ENCODE measurements at regions not wholly inside any gene's neighbourhood (a gene's known extent, or its start where the extent isn't known, plus 50 kb on each side); places are given as distances from the start of the nearest gene placed in this dataset.

- H3K9me3 ChIP-seq (ENCODE audit: control insufficient read depth, insufficient read depth, low read depth, low read length): peaks cover 5% of the 10 kb centered on the region; the same call in 1 of the 2 replicates
- no peaks in the 10 kb centered on the region for H3K4me1 ChIP-seq (ENCODE audit: control insufficient read depth, insufficient read depth, low read length)
- H3K36me3 ChIP-seq (ENCODE audit: control insufficient read depth, insufficient read depth, low read length): no peaks in the 10 kb centered on the region
- H3K27ac ChIP-seq (ENCODE audit: low read depth, low read length): no peak overlapping the region
- H3K4me3 ChIP-seq (ENCODE audit: low read depth, low read length): no peak overlapping the region
- no peak overlapping the region for H3K9ac ChIP-seq (ENCODE audit: low read length)
- H3K27me3 ChIP-seq (ENCODE audit: control insufficient read depth, insufficient read depth, low read length): no peaks in the 10 kb centered on the region
Measured at GRCh38 chr5:67310740-67311139, 114.1 kb upstream of the CD180 start.

DNA sequence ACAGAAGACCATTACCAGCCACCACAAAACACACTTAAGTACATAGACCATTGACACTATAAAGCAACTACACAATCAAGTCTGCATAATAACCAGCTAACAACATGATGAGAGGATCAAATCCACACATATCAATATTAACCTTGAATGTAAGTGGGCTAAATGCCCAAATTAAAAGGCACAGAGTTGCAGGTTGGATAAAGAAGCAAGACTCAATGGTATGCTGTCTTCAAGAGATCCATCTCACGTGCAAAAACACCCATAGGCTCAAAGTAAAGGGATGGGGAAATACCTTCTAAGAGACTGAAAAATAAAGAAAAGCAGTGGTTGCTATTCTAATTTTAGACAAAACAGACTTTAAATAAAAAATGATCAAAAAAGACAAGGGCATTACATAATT, 113.6 kb upstream of the CD180 start:
- no peak overlapping the region for H3K9ac ChIP-seq (ENCODE audit: low read length)
- no peak overlapping the region for H3K27ac ChIP-seq (ENCODE audit: low read depth, low read length)
- H3K9me3 ChIP-seq (ENCODE audit: control insufficient read depth, insufficient read depth, low read depth, low read length): peaks cover 5% of the 10 kb centered on the region; the same call in 1 of the 2 replicates
- no peaks in the 10 kb centered on the region for H3K36me3 ChIP-seq (ENCODE audit: control insufficient read depth, insufficient read depth, low read length)
- H3K27me3 ChIP-seq (ENCODE audit: control insufficient read depth, insufficient read depth, low read length): no peaks in the 10 kb centered on the region
- no peaks in the 10 kb centered on the region for H3K4me1 ChIP-seq (ENCODE audit: control insufficient read depth, insufficient read depth, low read length)
- no peak overlapping the region for H3K4me3 ChIP-seq (ENCODE audit: low read depth, low read length)

DNA sequence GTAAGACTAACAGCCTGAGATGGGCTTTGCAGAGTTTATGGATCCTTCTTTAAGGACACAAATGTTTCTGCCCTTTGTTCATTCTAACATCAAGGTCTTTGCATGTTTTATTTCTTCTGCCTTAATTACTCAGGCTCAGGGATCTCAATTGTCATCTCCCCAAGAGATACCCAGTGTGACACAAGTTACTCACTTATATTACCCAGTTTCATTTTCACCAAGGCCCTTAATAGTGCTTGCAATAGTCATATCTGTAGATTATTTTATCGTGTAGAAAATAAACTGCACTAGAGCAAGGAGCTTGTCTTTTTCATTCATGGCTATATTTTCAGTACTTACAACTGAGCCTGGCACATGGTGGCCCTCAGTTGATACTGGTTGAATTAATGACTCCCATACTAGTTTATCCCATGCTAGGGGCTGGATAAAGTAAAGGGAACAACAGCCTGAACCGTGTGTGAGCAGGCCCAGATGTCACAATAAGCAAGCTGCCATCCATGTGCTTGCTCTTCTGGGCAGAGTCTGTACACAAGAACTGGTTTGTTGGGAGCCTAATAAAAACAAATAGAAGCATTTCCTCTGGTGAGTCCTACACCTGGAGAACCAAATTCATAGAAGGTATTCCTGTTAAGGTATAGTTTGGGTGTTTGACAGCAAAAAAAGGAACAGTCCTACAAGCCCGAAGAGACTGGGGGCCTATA, 112.5 kb upstream of the CD180 start:
- Histone ChIP-seq H3K9me3 (ENCODE audit: control insufficient read depth, insufficient read depth, low read depth, low read length) (peaks cover 2% of the 10 kb centered on the region; the same call in 1 of the 2 replicates), H3K9ac (ENCODE audit: low read length) (no peak overlapping the region), H3K4me1 (ENCODE audit: control insufficient read depth, insufficient read depth, low read length) (no peaks in the 10 kb centered on the region), H3K27ac (ENCODE audit: low read depth, low read length) (no peak overlapping the region), H3K27me3 (ENCODE audit: control insufficient read depth, insufficient read depth, low read length) (no peaks in the 10 kb centered on the region), H3K36me3 (ENCODE audit: control insufficient read depth, insufficient read depth, low read length) (no peaks in the 10 kb centered on the region), H3K4me3 (ENCODE audit: low read depth, low read length) (no peak overlapping the region)

- Histone ChIP-seq H3K9me3 (ENCODE audit: control insufficient read depth, insufficient read depth, low read depth, low read length) (no peaks in the 10 kb centered on the region), H3K4me3 (ENCODE audit: low read depth, low read length) (no peak overlapping the region), H3K27ac (ENCODE audit: low read depth, low read length) (no peak overlapping the region), H3K9ac (ENCODE audit: low read length) (no peak overlapping the region), H3K4me1 (ENCODE audit: control insufficient read depth, insufficient read depth, low read length) (no peaks in the 10 kb centered on the region), H3K27me3 (ENCODE audit: control insufficient read depth, insufficient read depth, low read length) (no peaks in the 10 kb centered on the region), H3K36me3 (ENCODE audit: control insufficient read depth, insufficient read depth, low read length) (no peaks in the 10 kb centered on the region)
Measured at GRCh38 chr5:67306965-67307607, 110.5 kb upstream of the CD180 start.

DNA sequence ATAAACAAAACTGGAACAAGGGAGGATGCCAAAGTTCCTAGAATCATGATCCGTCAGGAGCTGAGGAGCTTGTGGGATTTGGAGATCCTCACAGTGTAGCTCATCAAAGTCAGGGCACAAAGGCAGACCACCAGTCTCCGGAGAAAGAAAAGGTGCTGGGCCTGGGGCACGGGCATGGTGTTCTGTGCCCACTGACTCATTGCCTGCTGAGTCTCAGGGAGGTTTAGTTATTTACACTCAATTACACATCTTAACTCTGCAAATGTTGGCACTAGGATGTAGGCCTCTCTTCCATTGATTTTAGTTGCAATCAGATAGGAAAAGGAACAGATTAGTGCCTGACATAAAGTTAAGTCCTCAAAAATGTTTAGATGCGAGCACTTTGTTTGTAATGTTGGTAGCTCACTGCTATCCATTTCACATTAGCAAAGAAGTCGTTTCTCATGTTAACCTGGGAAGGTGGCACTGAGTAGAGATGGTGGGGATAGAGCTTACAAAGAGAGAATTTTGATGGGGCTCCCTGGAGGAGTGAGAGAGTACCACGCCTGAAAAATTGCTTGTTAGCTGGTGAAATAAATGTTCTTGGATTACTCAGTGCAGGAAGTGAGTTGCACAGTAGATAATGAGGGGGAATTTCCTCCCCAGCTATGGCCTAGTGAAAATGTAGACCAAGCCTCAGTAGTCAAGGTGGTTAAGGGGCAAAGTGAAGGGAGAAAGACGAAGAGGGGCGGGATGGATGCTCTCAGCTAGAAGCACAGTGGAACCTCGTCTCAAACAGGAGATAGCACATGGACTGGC, 109.5 kb upstream of the CD180 start:
- H3K36me3 ChIP-seq (ENCODE audit: control insufficient read depth, insufficient read depth, low read length): no peaks in the 10 kb centered on the region
- H3K9ac ChIP-seq (ENCODE audit: low read length): no peak overlapping the region
- no peaks in the 10 kb centered on the region for H3K4me1 ChIP-seq (ENCODE audit: control insufficient read depth, insufficient read depth, low read length)
- no peak overlapping the region for H3K4me3 ChIP-seq (ENCODE audit: low read depth, low read length)
- H3K27ac ChIP-seq (ENCODE audit: low read depth, low read length): no peak overlapping the region
- H3K27me3 ChIP-seq (ENCODE audit: control insufficient read depth, insufficient read depth, low read length): no peaks in the 10 kb centered on the region
- no peaks in the 10 kb centered on the region for H3K9me3 ChIP-seq (ENCODE audit: control insufficient read depth, insufficient read depth, low read depth, low read length)

GRCh38 chr5:67305401-67305800, 108.8 kb upstream of the CD180 start:
- Histone ChIP-seq H3K9ac (ENCODE audit: low read length) (no peak overlapping the region), H3K9me3 (ENCODE audit: control insufficient read depth, insufficient read depth, low read depth, low read length) (no peaks in the 10 kb centered on the region), H3K36me3 (ENCODE audit: control insufficient read depth, insufficient read depth, low read length) (no peaks in the 10 kb centered on the region), H3K4me3 (ENCODE audit: low read depth, low read length) (no peak overlapping the region), H3K4me1 (ENCODE audit: control insufficient read depth, insufficient read depth, low read length) (no peaks in the 10 kb centered on the region), H3K27me3 (ENCODE audit: control insufficient read depth, insufficient read depth, low read length) (no peaks in the 10 kb centered on the region), H3K27ac (ENCODE audit: low read depth, low read length) (no peak overlapping the region)

DNA sequence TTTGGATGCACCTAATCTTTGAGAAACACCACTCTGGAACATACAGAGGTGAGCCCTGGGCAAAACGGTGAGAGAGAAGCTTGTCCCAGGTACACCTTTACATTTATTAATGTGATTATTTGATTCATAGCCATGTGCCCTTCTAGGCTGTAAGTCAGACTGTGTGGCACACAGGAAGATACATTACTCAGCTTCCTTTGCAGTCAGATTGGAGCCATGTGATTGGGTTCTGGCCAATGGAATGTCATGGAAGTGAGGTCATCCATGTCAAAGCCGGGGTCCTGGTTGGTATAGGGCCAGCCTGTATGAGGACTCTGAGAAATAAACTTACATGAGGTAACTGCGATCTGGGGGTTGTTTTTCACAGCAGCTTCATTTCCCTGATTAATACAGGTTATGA, 106.8 kb upstream of the CD180 start:
- H3K36me3 ChIP-seq (ENCODE audit: control insufficient read depth, insufficient read depth, low read length): no peaks in the 10 kb centered on the region
- H3K9me3 ChIP-seq (ENCODE audit: control insufficient read depth, insufficient read depth, low read depth, low read length): no peaks in the 10 kb centered on the region
- no peak overlapping the region for H3K27ac ChIP-seq (ENCODE audit: low read depth, low read length)
- no peaks in the 10 kb centered on the region for H3K27me3 ChIP-seq (ENCODE audit: control insufficient read depth, insufficient read depth, low read length)
- no peaks in the 10 kb centered on the region for H3K4me1 ChIP-seq (ENCODE audit: control insufficient read depth, insufficient read depth, low read length)
- no peak overlapping the region for H3K4me3 ChIP-seq (ENCODE audit: low read depth, low read length)
- no peak overlapping the region for H3K9ac ChIP-seq (ENCODE audit: low read length)

GRCh38 chr5:67301285-67301903, 104.8 kb upstream of the CD180 start:
- no peak overlapping the region for H3K27ac ChIP-seq (ENCODE audit: low read depth, low read length)
- H3K4me3 ChIP-seq (ENCODE audit: low read depth, low read length): no peak overlapping the region
- H3K27me3 ChIP-seq (ENCODE audit: control insufficient read depth, insufficient read depth, low read length): no peaks in the 10 kb centered on the region
- no peaks in the 10 kb centered on the region for H3K36me3 ChIP-seq (ENCODE audit: control insufficient read depth, insufficient read depth, low read length)
- no peaks in the 10 kb centered on the region for H3K9me3 ChIP-seq (ENCODE audit: control insufficient read depth, insufficient read depth, low read depth, low read length)
- no peaks in the 10 kb centered on the region for H3K4me1 ChIP-seq (ENCODE audit: control insufficient read depth, insufficient read depth, low read length)
- no peak overlapping the region for H3K9ac ChIP-seq (ENCODE audit: low read length)

DNA sequence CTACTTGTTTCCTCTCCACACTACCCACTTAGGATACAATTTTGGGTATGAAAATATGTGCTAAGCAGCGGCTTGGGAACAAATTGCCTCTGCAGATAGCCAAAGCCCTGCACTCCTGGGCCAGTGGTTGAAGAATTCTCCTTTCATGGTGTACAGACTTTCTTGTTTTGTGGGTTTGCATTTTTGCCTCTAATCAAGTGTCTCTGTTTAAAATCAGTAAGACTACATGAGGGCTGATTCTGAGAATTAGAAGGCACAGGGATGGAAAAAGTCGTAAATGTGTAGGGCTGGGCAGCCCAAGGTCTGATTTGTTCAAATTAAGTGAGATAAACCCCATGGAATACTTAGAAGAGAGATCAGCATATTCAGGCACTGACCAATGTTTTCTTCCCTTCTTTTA, 103.7 kb upstream of the CD180 start:
- Histone ChIP-seq H3K27me3 (ENCODE audit: control insufficient read depth, insufficient read depth, low read length) (no peaks in the 10 kb centered on the region), H3K4me3 (ENCODE audit: low read depth, low read length) (no peak overlapping the region), H3K9me3 (ENCODE audit: control insufficient read depth, insufficient read depth, low read depth, low read length) (no peaks in the 10 kb centered on the region), H3K4me1 (ENCODE audit: control insufficient read depth, insufficient read depth, low read length) (no peaks in the 10 kb centered on the region), H3K9ac (ENCODE audit: low read length) (no peak overlapping the region), H3K27ac (ENCODE audit: low read depth, low read length) (no peak overlapping the region), H3K36me3 (ENCODE audit: control insufficient read depth, insufficient read depth, low read length) (no peaks in the 10 kb centered on the region)

DNA sequence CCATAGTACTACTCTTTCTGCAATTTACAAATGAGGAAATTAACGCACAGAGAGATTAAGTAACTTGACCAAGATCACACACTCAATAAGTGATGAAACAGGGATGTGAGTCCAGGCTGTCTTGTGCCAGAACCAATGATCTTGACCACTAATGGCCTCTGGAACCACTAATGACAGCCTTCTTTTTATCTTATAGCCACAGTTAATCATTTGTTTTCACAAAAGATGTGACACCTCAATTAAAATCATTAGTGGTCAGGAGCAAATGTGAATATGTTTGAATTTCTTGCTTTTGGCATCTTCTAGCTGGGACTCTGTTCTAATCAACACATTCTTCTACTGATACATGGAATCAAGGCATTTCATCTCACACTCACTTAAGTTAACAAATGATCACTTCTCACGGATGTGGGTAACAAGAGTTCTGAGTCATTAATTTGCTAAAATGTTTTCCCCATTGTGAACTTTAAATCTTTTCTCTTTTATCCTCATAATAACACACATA, 102.7 kb upstream of the CD180 start:
- H3K36me3 ChIP-seq (ENCODE audit: control insufficient read depth, insufficient read depth, low read length): no peaks in the 10 kb centered on the region
- H3K9ac ChIP-seq (ENCODE audit: low read length): no peak overlapping the region
- H3K4me3 ChIP-seq (ENCODE audit: low read depth, low read length): no peak overlapping the region
- H3K4me1 ChIP-seq (ENCODE audit: control insufficient read depth, insufficient read depth, low read length): no peaks in the 10 kb centered on the region
- no peaks in the 10 kb centered on the region for H3K9me3 ChIP-seq (ENCODE audit: control insufficient read depth, insufficient read depth, low read depth, low read length)
- no peak overlapping the region for H3K27ac ChIP-seq (ENCODE audit: low read depth, low read length)
- no peaks in the 10 kb centered on the region for H3K27me3 ChIP-seq (ENCODE audit: control insufficient read depth, insufficient read depth, low read length)

All from HUES6 (cell line).